DLD1 (cell line): ENCODE measurements at regions not wholly inside any gene's neighbourhood (a gene's known extent, or its start where the extent isn't known, plus 50 kb on each side); places are given as distances from the start of the nearest gene placed in this dataset.
"Not testable (repeated sequence)": the region's sequence is repeated elsewhere in the genome, so short reads cannot be mapped to it uniquely, and the experiment has no call there.

ENCODE experiments used
- in situ Hi-C: cut with HindIII; loops from 2 replicates; pipeline ENCODE4 v1.10.0; 2017; ENCODE audit warnings: low sequenced_read_pairs

DNA sequence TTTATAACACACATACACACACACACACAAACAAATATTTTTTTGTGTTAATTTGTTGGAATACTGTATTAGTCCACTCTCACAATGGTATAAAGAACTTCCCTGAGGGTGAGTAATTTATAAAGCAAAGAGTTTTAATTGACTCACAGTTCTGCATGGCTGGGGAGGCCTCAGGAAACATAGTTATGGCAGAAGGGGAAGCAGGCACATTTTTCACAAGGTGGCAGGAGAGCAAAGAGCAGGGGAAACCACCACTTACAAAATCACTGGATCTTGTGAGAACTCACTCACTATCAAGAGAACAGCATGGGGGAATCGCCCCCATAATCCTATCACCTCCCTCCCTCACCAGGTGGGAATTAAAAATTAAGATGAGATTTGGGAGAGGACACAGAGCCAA, 205.4 kb upstream of the PTPRD start:
- in situ Hi-C loops = no loop called here

DNA sequence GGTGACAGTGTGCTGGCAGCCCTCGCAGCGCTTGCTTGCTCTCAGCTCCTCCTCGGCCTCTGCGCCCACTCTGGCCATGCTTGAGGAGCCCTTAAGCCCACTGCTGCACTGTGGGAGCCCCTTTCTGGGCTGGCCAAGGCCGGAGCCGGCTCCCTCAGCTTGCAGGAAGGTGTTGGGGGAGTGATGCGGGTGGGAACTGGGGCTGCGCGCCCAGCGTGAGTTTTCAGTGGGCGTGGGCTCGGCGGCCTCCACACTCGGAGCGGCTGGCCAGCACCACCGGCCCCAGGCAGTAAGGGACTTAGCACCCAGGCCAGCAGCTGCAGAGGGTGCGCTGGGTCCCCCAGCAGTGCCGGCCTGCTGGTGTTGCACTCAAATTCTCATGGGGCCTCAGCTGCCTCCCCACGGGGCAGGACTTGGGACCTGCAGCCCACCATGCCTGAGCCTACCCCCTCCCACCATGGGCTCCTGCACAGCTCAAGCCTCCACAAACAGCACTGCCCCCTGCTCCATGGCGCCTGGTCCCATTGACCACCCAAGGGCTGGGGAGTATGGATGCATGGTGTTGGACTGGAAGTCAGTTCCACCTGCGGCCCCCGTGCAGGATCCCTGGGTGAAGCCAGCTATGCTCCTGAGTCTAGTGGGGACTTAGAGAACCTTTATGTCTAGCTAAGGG, 223.1 kb upstream of the PTPRD start:
- in situ Hi-C loops = no loop called here

DNA sequence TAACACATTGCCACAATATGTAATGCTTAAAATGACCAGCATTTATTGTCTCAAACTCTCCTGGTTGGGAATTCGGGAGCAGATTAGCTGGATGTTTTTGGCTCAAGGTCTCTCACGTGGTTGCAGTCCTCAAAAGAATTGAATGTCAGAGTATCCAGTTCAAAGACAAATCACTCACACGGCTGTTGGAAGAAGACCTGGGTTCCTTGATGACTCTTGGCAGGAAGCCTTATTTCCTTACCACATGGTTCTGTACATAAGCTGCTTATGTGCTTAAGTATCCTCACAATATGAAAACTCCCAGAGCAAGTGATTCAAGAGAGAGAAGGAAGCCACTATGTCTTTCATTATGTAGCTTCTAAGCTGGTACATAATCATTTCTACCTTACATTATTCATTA, 230.3 kb upstream of the PTPRD start:
- in situ Hi-C loops = no loop called here

- in situ Hi-C loops = no loop called here
Measured at GRCh38 chr9:10855847-10856246, 243.0 kb upstream of the PTPRD start.

DNA sequence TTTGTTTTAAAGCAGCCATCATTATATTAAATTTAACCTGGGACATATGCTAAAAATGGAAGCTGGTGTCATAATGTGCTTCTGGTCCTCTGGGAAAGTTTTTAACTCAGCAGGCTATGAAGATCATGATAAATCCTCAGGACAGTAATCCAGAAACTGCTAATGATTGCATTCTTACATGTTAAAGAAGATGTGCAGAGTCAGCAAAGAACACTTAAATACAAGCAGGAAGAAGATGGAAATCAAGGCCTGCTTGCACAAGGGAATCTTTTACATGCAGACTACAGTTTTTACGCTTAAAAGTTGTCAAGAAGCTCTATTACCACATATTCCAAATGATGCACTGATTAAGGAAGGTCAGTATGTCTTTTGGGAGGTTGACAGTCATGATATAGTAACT, 246.0 kb upstream of the PTPRD start:
- in situ Hi-C loops = no loop called here

- in situ Hi-C loops = no loop called here
Measured at GRCh38 chr9:10863476-10863875, 250.7 kb upstream of the PTPRD start.

DNA sequence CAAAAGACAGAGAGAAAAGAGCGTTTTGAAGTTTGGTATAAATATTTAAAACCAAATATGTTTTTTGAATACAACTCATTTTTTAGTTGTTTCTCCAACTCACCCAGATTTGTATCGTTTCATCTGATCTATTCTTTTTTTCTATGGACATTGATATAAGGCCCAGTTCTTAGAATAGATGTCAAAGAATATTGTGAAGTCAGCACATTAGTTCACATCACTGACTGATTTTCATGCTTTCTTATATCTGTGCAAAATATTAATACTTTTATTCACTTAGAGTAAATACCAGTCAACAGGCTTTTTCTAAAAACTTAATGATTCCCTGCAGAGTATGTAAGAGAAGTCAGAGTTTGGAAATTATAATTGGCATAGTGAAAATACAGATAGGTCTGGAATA, 254.4 kb upstream of the PTPRD start:
- in situ Hi-C loops = no loop called here

DNA sequence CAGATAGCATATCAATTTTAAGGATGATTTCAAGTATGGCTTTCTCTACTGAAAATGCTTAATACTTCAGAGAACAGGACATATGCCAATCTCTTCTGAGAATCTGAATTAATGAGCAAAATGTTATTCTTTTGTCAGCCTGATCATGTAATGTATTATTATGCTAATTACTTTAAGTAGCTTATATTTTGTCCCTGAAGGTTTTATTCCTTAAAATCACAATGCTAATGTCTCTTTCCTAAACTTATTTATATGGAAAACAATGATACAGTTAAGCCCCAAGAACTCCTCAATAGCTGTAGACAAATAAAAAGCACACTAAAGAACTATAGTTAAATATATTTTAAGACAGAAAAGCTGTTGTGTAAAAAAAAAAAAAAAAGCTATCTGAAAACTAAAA, 256.9 kb upstream of the PTPRD start:
- in situ Hi-C loops = no loop called here

DNA sequence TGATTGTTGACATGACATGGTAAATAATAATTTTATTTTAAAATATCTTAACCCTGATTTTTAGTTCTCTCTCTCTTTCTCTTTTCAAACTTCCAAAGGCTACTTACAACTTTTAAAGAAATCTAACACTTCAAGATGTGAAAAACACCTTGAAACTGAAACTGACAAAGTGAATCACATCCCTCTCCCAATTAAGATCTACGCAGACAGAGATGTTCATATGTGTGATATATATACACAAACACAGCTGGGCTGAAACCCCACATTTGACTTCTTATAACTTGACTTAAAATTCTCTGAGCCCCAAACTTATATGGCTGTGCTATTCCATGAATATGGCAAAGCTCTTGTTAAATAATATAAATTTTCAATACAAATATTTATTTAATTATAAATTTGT, 261.2 kb upstream of the PTPRD start:
- in situ Hi-C loops = no loop called here

GRCh38 chr9:10875752-10876151, 262.9 kb upstream of the PTPRD start:
- in situ Hi-C loops = no loop called here

- in situ Hi-C loops = no loop called here
Measured at GRCh38 chr9:10876333-10876732, 263.5 kb upstream of the PTPRD start.

GRCh38 chr9:10890266-10890665, 277.5 kb upstream of the PTPRD start:
- in situ Hi-C loops = not testable (repeated sequence)

DNA sequence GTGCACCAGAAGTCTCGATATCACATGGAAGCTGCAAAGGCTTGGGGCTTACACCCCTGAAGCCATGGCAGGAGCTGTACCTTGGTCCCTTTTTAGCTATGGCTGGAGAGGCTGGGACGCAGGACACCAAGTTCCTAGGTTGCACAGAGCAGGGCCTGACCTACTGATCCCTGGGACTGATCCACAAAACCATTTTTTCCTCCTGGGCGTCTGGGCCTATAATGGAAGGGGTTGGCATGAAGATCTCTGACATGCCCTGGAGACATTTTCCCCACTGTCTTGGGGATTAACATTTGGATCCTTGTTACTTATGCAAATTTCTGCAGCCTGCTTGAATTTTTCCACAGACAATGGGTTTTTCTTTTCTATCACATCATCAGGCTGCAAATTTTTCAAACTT, 286.7 kb upstream of the PTPRD start:
- in situ Hi-C loops = no loop called here

- in situ Hi-C loops = no loop called here
Measured at GRCh38 chr9:10903969-10904368, 291.2 kb upstream of the PTPRD start.

GRCh38 chr9:10910779-10911178, 298.0 kb upstream of the PTPRD start:
- in situ Hi-C loops = no loop called here

DNA sequence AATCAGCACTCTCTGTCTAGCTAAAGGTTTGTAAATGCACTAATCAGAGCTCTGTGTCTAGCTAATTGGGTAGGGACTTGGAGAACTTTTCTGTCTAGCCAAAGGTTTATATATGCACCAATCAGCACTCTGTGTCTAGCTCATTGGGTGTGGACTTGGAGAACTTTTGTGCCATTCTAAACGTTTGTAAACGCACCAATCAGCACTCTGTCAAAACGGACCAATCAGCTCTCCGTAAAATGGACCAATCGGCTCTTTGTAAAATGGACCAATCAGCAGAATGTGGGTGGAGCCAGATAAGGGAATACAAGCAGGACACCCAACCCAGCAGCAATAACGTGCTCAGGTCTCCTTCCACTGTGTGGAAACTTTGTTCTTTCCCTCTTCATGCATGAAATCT, 298.6 kb upstream of the PTPRD start:
- in situ Hi-C loops = no loop called here

- in situ Hi-C loops = no loop called here
Measured at GRCh38 chr9:10917001-10917400, 304.2 kb upstream of the PTPRD start.

- in situ Hi-C loops = no loop called here
Measured at GRCh38 chr9:10921671-10922070, 308.9 kb upstream of the PTPRD start.

- in situ Hi-C loops = no loop called here
Measured at GRCh38 chr9:10925896-10926295, 313.1 kb upstream of the PTPRD start.

- in situ Hi-C loops = no loop called here
Measured at GRCh38 chr9:10928372-10928771, 315.6 kb upstream of the PTPRD start.

- in situ Hi-C loops = no loop called here
Measured at GRCh38 chr9:10930081-10930480, 317.3 kb upstream of the PTPRD start.

DNA sequence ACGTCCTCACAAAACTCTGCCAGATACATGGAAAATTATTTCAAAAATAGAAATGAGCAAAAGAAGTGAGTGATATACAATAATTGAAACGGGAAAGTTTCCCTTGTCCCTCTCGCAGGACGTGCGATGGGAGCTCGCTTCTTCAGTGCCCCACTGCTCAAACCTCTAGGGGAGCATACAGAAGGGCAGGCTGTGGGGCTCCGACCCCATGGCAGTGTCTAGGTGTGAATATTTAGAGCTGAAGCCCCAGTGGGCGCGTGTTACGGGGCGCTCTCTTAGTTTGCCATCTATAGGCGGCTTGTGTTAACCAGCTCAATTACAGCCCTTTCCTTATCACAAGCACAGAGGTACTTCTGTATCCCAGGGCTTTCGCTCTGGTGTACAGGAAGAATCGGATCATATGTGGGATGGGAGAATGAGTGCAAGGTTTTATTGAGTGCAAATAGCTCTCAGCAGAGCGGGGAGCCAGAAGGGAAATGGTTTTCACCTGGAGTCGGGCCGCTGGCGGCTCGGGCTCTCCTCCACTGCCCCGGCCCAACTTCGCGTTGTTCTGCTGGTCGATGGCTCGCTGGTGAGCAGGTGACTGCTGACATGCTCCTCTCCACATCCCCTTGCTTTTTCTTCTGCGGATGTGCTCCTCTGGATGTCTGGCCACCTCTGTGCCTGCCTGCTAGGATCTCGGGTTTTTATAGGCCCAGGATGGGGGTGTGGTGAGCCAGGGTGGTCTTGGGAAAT, 334.0 kb upstream of the PTPRD start:
- in situ Hi-C loops = no loop called here

GRCh38 chr9:10957878-10958277, 345.1 kb upstream of the PTPRD start:
- in situ Hi-C loops = no loop called here
